Astrocyte (in vitro differentiated cells and primary cell): ENCODE measurements at regions not wholly inside any gene's neighbourhood (a gene's known extent, or its start where the extent isn't known, plus 50 kb on each side); places are given as distances from the start of the nearest gene placed in this dataset.

Experiments
- EZH2 ChIP-seq: IDR thresholded peaks from 2 replicates; pipeline ENCODE4 v1.6.1; 2012; ENCODE audit warnings: mild to moderate bottlenecking, low read length, inconsistent platforms; ENCODE audit not compliant: insufficient read depth
- TF ChIP-seq, protein P1 (sequence below): IDR thresholded peaks from 2 replicates; pipeline ENCODE4 v1.5.1; 2011; ENCODE audit warnings: low read depth, mild to moderate bottlenecking, inconsistent platforms, low read length, moderate library complexity; ENCODE audit not compliant: insufficient read depth

DNA sequence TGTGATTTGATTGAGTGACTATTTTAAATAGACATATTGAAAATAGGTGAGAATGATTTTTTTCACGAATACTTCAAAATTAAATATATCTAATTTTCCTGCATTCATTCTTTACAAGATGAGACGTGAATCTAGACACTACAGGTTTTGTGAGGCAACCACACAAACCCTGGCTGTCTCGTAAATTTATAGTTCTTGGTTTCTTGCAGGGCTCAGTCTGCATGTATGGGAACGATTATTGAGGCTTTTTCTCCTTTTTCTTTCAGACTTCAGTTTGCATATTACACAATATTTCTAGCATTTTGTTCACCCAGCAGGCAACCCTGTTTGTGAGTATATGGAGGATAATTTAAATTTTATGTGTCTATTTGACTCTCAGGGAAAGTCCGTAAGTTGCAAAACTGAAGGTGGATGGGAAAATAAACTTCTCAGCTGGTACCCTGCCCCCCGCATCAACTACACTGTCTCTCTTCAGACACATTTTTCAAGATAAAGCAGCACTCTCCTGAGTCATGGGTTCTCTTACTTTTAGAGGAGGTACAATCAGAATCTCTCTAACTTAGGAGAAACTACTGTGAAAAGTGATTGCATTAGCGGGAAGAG is 1349.3 kb downstream of the GRIK2 start:
- TF ChIP-seq, protein P1, sequence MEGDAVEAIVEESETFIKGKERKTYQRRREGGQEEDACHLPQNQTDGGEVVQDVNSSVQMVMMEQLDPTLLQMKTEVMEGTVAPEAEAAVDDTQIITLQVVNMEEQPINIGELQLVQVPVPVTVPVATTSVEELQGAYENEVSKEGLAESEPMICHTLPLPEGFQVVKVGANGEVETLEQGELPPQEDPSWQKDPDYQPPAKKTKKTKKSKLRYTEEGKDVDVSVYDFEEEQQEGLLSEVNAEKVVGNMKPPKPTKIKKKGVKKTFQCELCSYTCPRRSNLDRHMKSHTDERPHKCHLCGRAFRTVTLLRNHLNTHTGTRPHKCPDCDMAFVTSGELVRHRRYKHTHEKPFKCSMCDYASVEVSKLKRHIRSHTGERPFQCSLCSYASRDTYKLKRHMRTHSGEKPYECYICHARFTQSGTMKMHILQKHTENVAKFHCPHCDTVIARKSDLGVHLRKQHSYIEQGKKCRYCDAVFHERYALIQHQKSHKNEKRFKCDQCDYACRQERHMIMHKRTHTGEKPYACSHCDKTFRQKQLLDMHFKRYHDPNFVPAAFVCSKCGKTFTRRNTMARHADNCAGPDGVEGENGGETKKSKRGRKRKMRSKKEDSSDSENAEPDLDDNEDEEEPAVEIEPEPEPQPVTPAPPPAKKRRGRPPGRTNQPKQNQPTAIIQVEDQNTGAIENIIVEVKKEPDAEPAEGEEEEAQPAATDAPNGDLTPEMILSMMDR = no peak
- TF ChIP-seq EZH2 = no peak
